ENCODE measurements at regions not wholly inside any gene's neighbourhood (a gene's known extent, or its start where the extent isn't known, plus 50 kb on each side); places are given as distances from the start of the nearest gene placed in this dataset.
A peak's percentile ranks its signal among the peaks of the same experiment; 100 is the strongest.

GRCh38 chr4:180674619-180675358 lies 1568.4 kb upstream of the TENM3 start:
- no peaks in the 10 kb centered on the region for H3K36me3 ChIP-seq (ENCODE audit: control insufficient read depth, insufficient read depth, low read length)
- H3K4me1 ChIP-seq (ENCODE audit: control insufficient read depth, insufficient read depth, low read length): no peaks in the 10 kb centered on the region
- no peak overlapping the region for H3K27ac ChIP-seq (ENCODE audit: low read length)
- DNase-seq: no peak
- H3K9me3 ChIP-seq (replicated peaks; ENCODE audit: control insufficient read depth, low read depth, low read length): no peaks in the 10 kb centered on the region
- H3K27me3 ChIP-seq (ENCODE audit: control insufficient read depth, insufficient read depth, low read length): no peaks in the 10 kb centered on the region
- no peak overlapping the region for H3K4me3 ChIP-seq (ENCODE audit: low read length)
- 40% methylated on average over 1 of the region's 4 CpGs for WGBS (ENCODE audit: insufficient coverage)

GRCh38 chr4:180675359-180675650 lies 1567.9 kb upstream of the TENM3 start:
- peak; percentile 55 for DNase-seq
- Histone ChIP-seq H3K9me3 (replicated peaks; ENCODE audit: control insufficient read depth, low read depth, low read length) (no peaks in the 10 kb centered on the region), H3K27ac (ENCODE audit: low read length) (no peak overlapping the region), H3K4me3 (ENCODE audit: low read length) (no peak overlapping the region), H3K36me3 (ENCODE audit: control insufficient read depth, insufficient read depth, low read length) (no peaks in the 10 kb centered on the region), H3K4me1 (ENCODE audit: control insufficient read depth, insufficient read depth, low read length) (no peaks in the 10 kb centered on the region), H3K27me3 (ENCODE audit: control insufficient read depth, insufficient read depth, low read length) (no peaks in the 10 kb centered on the region)
- no CpG with 5 or more reads among the region's 1 CpG for WGBS (ENCODE audit: insufficient coverage)

- Histone ChIP-seq H3K36me3 (ENCODE audit: control insufficient read depth, insufficient read depth, low read length) (no peaks in the 10 kb centered on the region), H3K9me3 (replicated peaks; ENCODE audit: control insufficient read depth, low read depth, low read length) (no peaks in the 10 kb centered on the region), H3K27me3 (ENCODE audit: control insufficient read depth, insufficient read depth, low read length) (no peaks in the 10 kb centered on the region), H3K4me1 (ENCODE audit: control insufficient read depth, insufficient read depth, low read length) (no peaks in the 10 kb centered on the region), H3K27ac (ENCODE audit: low read length) (no peak overlapping the region), H3K4me3 (ENCODE audit: low read length) (no peak overlapping the region)
- no peak for DNase-seq
- 34% methylated on average over 2 of the region's 2 CpGs for WGBS (ENCODE audit: insufficient coverage)
Observed at GRCh38 chr4:180680305-180680704, 1562.9 kb upstream of the TENM3 start.

- DNase-seq: peak; percentile 45
Observed at GRCh38 chr4:180682776-180683175, 1560.4 kb upstream of the TENM3 start.

GRCh38 chr4:180683186-180683585 lies 1560.0 kb upstream of the TENM3 start:
- DNase-seq: peak; percentile 8
- Histone ChIP-seq H3K4me3 (ENCODE audit: low read length) (no peak overlapping the region), H3K36me3 (ENCODE audit: control insufficient read depth, insufficient read depth, low read length) (no peaks in the 10 kb centered on the region), H3K4me1 (ENCODE audit: control insufficient read depth, insufficient read depth, low read length) (no peaks in the 10 kb centered on the region), H3K27ac (ENCODE audit: low read length) (no peak overlapping the region), H3K27me3 (ENCODE audit: control insufficient read depth, insufficient read depth, low read length) (no peaks in the 10 kb centered on the region), H3K9me3 (replicated peaks; ENCODE audit: control insufficient read depth, low read depth, low read length) (no peaks in the 10 kb centered on the region)
- 40% methylated on average over 3 of the region's 5 CpGs for WGBS (ENCODE audit: insufficient coverage)

More at GRCh38 chr4:180682776-180683175, 1560.4 kb upstream of the TENM3 start:
- Histone ChIP-seq H3K36me3 (ENCODE audit: control insufficient read depth, insufficient read depth, low read length) (no peaks in the 10 kb centered on the region), H3K27ac (ENCODE audit: low read length) (no peak overlapping the region), H3K27me3 (ENCODE audit: control insufficient read depth, insufficient read depth, low read length) (no peaks in the 10 kb centered on the region), H3K9me3 (replicated peaks; ENCODE audit: control insufficient read depth, low read depth, low read length) (no peaks in the 10 kb centered on the region), H3K4me3 (ENCODE audit: low read length) (no peak overlapping the region), H3K4me1 (ENCODE audit: control insufficient read depth, insufficient read depth, low read length) (no peaks in the 10 kb centered on the region)
- whole genome bisulfite sequencing (ENCODE audit: insufficient coverage): no CpG with 5 or more reads among the region's 2 CpGs

- no peaks in the 10 kb centered on the region for H3K4me1 ChIP-seq (ENCODE audit: control insufficient read depth, insufficient read depth, low read length)
Observed at GRCh38 chr4:180688480-180688879, 1554.7 kb upstream of the TENM3 start.

DNA sequence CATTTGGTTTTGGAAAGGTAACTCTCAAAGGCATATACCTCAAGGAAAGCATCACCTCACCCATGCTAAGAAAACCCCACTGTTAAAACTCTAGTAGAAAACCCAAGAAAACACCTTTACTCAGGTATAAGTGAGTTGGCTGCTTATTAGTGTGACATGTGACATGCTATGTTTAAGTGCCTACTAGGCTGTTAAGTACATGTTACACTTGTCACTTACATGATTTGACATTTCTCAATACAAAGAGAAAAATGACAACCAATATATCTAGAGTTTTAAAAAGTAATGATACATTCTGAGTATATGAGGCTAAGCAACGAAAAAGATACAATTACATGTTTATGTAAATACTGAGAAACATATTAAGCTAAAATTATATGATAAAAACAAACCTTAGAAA lies 1548.3 kb upstream of the TENM3 start:
- Histone ChIP-seq H3K9me3 (replicated peaks; ENCODE audit: control insufficient read depth, low read depth, low read length) (no peaks in the 10 kb centered on the region), H3K36me3 (ENCODE audit: control insufficient read depth, insufficient read depth, low read length) (no peaks in the 10 kb centered on the region), H3K27ac (ENCODE audit: low read length) (no peak overlapping the region), H3K4me3 (ENCODE audit: low read length) (no peak overlapping the region), H3K4me1 (ENCODE audit: control insufficient read depth, insufficient read depth, low read length) (no peaks in the 10 kb centered on the region), H3K27me3 (ENCODE audit: control insufficient read depth, insufficient read depth, low read length) (no peaks in the 10 kb centered on the region)
- no CpG with 5 or more reads among the region's 1 CpG for WGBS (ENCODE audit: insufficient coverage)
- no peak for DNase-seq

More at GRCh38 chr4:180688480-180688879, 1554.7 kb upstream of the TENM3 start:
- H3K9me3 ChIP-seq (replicated peaks; ENCODE audit: control insufficient read depth, low read depth, low read length): no peaks in the 10 kb centered on the region
- no peak for DNase-seq
- no peak overlapping the region for H3K27ac ChIP-seq (ENCODE audit: low read length)
- no peaks in the 10 kb centered on the region for H3K36me3 ChIP-seq (ENCODE audit: control insufficient read depth, insufficient read depth, low read length)
- no peaks in the 10 kb centered on the region for H3K27me3 ChIP-seq (ENCODE audit: control insufficient read depth, insufficient read depth, low read length)
- H3K4me3 ChIP-seq (ENCODE audit: low read length): no peak overlapping the region
- WGBS (ENCODE audit: insufficient coverage): 67% methylated on average over 2 of the region's 2 CpGs

GRCh38 chr4:180695851-180696250 lies 1547.4 kb upstream of the TENM3 start:
- Histone ChIP-seq H3K27ac (ENCODE audit: low read length) (no peak overlapping the region), H3K9me3 (replicated peaks; ENCODE audit: control insufficient read depth, low read depth, low read length) (no peaks in the 10 kb centered on the region), H3K27me3 (ENCODE audit: control insufficient read depth, insufficient read depth, low read length) (no peaks in the 10 kb centered on the region), H3K4me1 (ENCODE audit: control insufficient read depth, insufficient read depth, low read length) (no peaks in the 10 kb centered on the region), H3K4me3 (ENCODE audit: low read length) (no peak overlapping the region), H3K36me3 (ENCODE audit: control insufficient read depth, insufficient read depth, low read length) (no peaks in the 10 kb centered on the region)
- DNase-seq: peak; percentile 43
- no CpG with 5 or more reads among the region's 1 CpG for WGBS (ENCODE audit: insufficient coverage)

GRCh38 chr4:180696460-180697092 lies 1546.6 kb upstream of the TENM3 start:
- H3K36me3 ChIP-seq (ENCODE audit: control insufficient read depth, insufficient read depth, low read length): no peaks in the 10 kb centered on the region
- no peak overlapping the region for H3K4me3 ChIP-seq (ENCODE audit: low read length)
- WGBS (ENCODE audit: insufficient coverage): no CpG with 5 or more reads among the region's 3 CpGs
- H3K27me3 ChIP-seq (ENCODE audit: control insufficient read depth, insufficient read depth, low read length): no peaks in the 10 kb centered on the region
- no peak overlapping the region for H3K27ac ChIP-seq (ENCODE audit: low read length)
- H3K9me3 ChIP-seq (replicated peaks; ENCODE audit: control insufficient read depth, low read depth, low read length): no peaks in the 10 kb centered on the region
- no peaks in the 10 kb centered on the region for H3K4me1 ChIP-seq (ENCODE audit: control insufficient read depth, insufficient read depth, low read length)
- no peak for DNase-seq

GRCh38 chr4:180698550-180699195 lies 1544.5 kb upstream of the TENM3 start:
- no peak overlapping the region for H3K4me3 ChIP-seq (ENCODE audit: low read length)
- no peak for DNase-seq
- H3K27ac ChIP-seq (ENCODE audit: low read length): no peak overlapping the region
- H3K27me3 ChIP-seq (ENCODE audit: control insufficient read depth, insufficient read depth, low read length): no peaks in the 10 kb centered on the region
- H3K9me3 ChIP-seq (replicated peaks; ENCODE audit: control insufficient read depth, low read depth, low read length): no peaks in the 10 kb centered on the region
- no peaks in the 10 kb centered on the region for H3K4me1 ChIP-seq (ENCODE audit: control insufficient read depth, insufficient read depth, low read length)
- H3K36me3 ChIP-seq (ENCODE audit: control insufficient read depth, insufficient read depth, low read length): no peaks in the 10 kb centered on the region
- WGBS (ENCODE audit: insufficient coverage): 76% methylated on average over 4 of the region's 12 CpGs

All from muscle of leg (tissue), 3 donors.